BE2C (cell line): ENCODE measurements at regions not wholly inside any gene's neighbourhood (a gene's known extent, or its start where the extent isn't known, plus 50 kb on each side); places are given as distances from the start of the nearest gene placed in this dataset.

ENCODE experiments used
- DNase-seq: peaks from one replicate; pipeline ENCODE4 v3.0.0-alpha.2; 2020
- H3K27me3 ChIP-seq: fragments of 250-450 bp; sonication (Bioruptor Pico); 2 replicates; pipeline ENCODE4 v1.5.1; 2020; ENCODE audit warnings: mild to moderate bottlenecking
- H3K36me3 ChIP-seq: fragments of 250-450 bp; sonication (Bioruptor Pico); 2 replicates; pipeline ENCODE4 v1.5.1; 2020; ENCODE audit warnings: mild to moderate bottlenecking
- H3K4me1 ChIP-seq: fragments of 250-450 bp; sonication (Bioruptor Pico); 2 replicates; pipeline ENCODE4 v1.5.1; 2020
- H3K4me3 ChIP-seq: 2 replicates; pipeline ENCODE4 v1.5.1; 2011; ENCODE audit warnings: low read depth, low read length
- H3K9me3 ChIP-seq: fragments of 250-450 bp; sonication (Bioruptor Pico); 2 replicates; pipeline ENCODE4 v1.5.1; 2020
- CTCF ChIP-seq: IDR thresholded peaks from 2 replicates; pipeline ENCODE4 v1.5.1; 2012; ENCODE audit warnings: mild to moderate bottlenecking, low read depth, low read length

GRCh38 chr18:31245820-31246219 is 72.1 kb upstream of the DSG1 start:
- TF ChIP-seq CTCF: no peak
- no peaks in the 10 kb centered on the region for H3K27me3 ChIP-seq
- H3K4me3 ChIP-seq: no peak overlapping the region
- H3K4me1 ChIP-seq: no peaks in the 10 kb centered on the region
- H3K9me3 ChIP-seq: no peaks in the 10 kb centered on the region
- DNase-seq: no peak
- no peaks in the 10 kb centered on the region for H3K36me3 ChIP-seq

DNA sequence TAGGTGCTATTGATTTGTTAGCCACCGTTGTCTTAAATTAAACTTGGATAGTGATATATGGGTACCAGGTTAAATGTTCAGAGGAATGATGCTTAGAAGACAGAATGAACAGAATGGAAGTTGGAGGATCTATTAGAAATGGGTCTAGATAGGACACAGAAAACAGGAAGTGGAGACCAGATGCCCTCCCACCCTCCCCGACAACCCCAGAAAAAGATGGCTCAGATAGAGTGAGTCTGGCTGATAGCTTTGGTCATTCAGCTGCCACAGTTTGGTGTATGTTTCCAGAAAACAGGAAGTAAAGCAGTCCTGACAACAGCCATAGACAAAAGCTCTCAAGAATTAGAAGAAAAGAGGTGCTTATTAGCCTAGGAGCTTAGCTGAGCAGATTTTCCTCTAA is 71.5 kb upstream of the DSG1 start:
- Histone ChIP-seq H3K36me3 (no peaks in the 10 kb centered on the region), H3K4me3 (no peak overlapping the region), H3K9me3 (no peaks in the 10 kb centered on the region), H3K27me3 (no peaks in the 10 kb centered on the region), H3K4me1 (no peaks in the 10 kb centered on the region)
- no peak for TF ChIP-seq CTCF
- DNase-seq: no peak

GRCh38 chr18:31247574-31248199 is 70.3 kb upstream of the DSG1 start:
- Histone ChIP-seq H3K36me3 (no peaks in the 10 kb centered on the region), H3K4me3 (no peak overlapping the region), H3K27me3 (no peaks in the 10 kb centered on the region), H3K9me3 (no peaks in the 10 kb centered on the region), H3K4me1 (no peaks in the 10 kb centered on the region)
- no peak for TF ChIP-seq CTCF
- no peak for DNase-seq

DNA sequence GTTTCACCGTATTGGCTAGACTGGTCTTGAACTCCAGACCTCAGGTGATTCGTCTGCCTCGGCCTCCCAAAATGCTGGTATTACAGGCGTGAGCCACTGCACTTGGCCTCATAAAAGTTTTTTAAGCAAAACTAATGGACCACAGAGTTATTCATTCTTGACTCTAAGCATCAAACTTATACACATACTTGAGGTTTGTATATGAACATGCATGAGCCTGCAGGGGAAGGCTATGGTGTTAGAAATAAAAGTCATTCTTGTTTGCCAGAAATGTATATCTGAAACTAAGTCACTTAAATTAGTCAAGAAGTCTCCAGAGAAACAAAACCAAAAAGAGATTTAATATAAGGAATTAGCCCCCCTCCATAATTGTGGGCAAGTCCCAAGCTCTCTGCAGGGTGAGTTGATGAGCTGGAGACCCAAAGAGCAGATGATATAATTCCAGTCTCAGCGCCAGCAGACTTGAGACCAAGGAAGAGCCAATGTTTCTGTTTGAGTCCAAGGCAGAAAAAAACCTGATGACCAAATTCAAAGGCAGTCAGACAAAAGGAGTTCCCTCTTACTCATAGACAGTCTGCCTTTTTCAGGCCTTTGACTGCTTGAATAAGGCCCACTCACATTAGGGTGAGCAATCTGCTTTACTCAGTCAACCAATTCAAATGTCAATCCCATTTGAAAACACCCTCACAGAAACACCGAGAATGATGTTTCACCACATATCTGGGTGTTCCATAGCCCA is 69.0 kb upstream of the DSG1 start:
- Histone ChIP-seq H3K27me3 (no peaks in the 10 kb centered on the region), H3K9me3 (no peaks in the 10 kb centered on the region), H3K4me1 (no peaks in the 10 kb centered on the region), H3K36me3 (no peaks in the 10 kb centered on the region), H3K4me3 (no peak overlapping the region)
- no peak for DNase-seq
- no peak for TF ChIP-seq CTCF

DNA sequence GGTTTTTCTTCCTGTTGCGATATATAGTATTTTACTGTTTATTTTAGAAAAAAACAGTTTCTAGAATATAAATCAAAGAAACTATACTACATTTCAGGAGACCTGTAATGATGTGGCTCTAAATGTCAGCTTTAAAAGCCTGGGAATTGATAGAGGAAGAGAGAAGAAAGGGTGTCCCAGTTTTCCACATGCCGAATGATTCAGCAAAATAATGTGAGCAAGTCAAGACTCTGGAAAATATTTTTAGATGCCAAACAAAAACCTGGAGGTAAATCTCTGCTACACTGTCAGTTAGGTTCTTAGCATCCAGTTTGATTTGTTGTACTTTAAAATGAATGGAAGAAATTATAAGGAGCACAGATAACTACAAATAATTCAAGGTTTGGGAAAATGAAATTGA is 67.1 kb upstream of the DSG1 start:
- H3K36me3 ChIP-seq: no peaks in the 10 kb centered on the region
- H3K4me3 ChIP-seq: no peak overlapping the region
- no peak for TF ChIP-seq CTCF
- H3K27me3 ChIP-seq: no peaks in the 10 kb centered on the region
- H3K9me3 ChIP-seq: no peaks in the 10 kb centered on the region
- no peaks in the 10 kb centered on the region for H3K4me1 ChIP-seq
- no peak for DNase-seq

DNA sequence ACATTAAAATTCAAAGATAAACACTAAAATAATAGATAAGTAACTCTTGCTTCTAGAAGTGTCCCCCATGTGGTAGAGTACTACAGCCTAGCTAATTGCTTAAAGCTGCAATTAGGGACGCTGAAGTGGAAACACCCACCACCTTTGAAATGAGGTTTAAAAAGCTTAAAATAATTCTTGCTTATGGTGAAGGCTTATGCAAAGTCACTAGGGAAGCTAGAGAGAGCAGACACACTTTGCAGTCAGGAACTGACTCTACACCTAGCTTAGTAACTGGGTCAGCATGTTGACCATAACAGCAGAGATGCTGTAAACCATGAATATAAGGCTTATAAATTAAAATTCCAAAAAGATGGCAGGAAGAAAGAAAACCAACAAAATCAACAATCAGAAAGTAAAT is 65.4 kb upstream of the DSG1 start:
- no peak for TF ChIP-seq CTCF
- H3K4me1 ChIP-seq: no peaks in the 10 kb centered on the region

More for the DNA sequence above, 65.4 kb upstream of the DSG1 start:
- Histone ChIP-seq H3K4me3 (no peak overlapping the region), H3K9me3 (no peaks in the 10 kb centered on the region), H3K36me3 (no peaks in the 10 kb centered on the region), H3K27me3 (no peaks in the 10 kb centered on the region)
- no peak for DNase-seq
